Suprapubic skin (tissue), 4 donors: ENCODE measurements at regions not wholly inside any gene's neighbourhood (a gene's known extent, or its start where the extent isn't known, plus 50 kb on each side); places are given as distances from the start of the nearest gene placed in this dataset.

ENCODE experiments used
- DNase-seq, 2 donors: peaks; one replicate each; pipeline ENCODE4 v3.0.0-alpha.2; 2019; ENCODE audit warnings: low spot score in 2 of 2
- H3K27ac ChIP-seq: fragments of 200-600 bp; sonication (generic); one replicate; pipeline ENCODE4 v1.5.1; 2019
- H3K27me3 ChIP-seq: fragments of 200-600 bp; sonication (generic); one replicate; pipeline ENCODE4 v1.5.1; 2019
- H3K36me3 ChIP-seq: fragments of 200-600 bp; sonication (generic); one replicate; pipeline ENCODE4 v1.5.1; 2019
- H3K4me1 ChIP-seq: fragments of 200-600 bp; sonication (generic); one replicate; pipeline ENCODE4 v1.5.1; 2019
- H3K4me3 ChIP-seq: fragments of 200-600 bp; sonication (generic); one replicate; pipeline ENCODE4 v1.5.1; 2019; ENCODE audit warnings: mild to moderate bottlenecking
- H3K9me3 ChIP-seq: fragments of 200-600 bp; sonication (generic); one replicate; pipeline ENCODE4 v1.5.1; 2019
- CTCF ChIP-seq, 2 donors: fragments of 200-600 bp in 1 of 2; fragments of 450-650 bp in 1 of 2; sonication (generic) in 1 of 2; IDR thresholded peaks; one replicate each; pipeline ENCODE4 v1.5.1; 2016 to 2019; ENCODE audit warnings: antibody characterized with exemption in 2 of 2, mild to moderate bottlenecking in 1 of 2, moderate library complexity in 1 of 2
- EP300 ChIP-seq: sonication (generic); formaldehyde crosslinking; IDR thresholded peaks from one replicate; pipeline ENCODE4 v1.6.1; 2017; ENCODE audit warnings: antibody characterized with exemption
- POLR2A ChIP-seq, 2 donors: fragments of 450-650 bp; IDR thresholded peaks; one replicate each; pipeline ENCODE4 v1.6.1; 2017; ENCODE audit warnings: antibody characterized with exemption in 2 of 2, mild to moderate bottlenecking in 2 of 2, moderate library complexity in 2 of 2
- POLR2AphosphoS5 ChIP-seq, 3 donors: sonication (generic); formaldehyde crosslinking; IDR thresholded peaks; one replicate each; pipeline ENCODE4 v1.6.1; 2017; ENCODE audit warnings: antibody characterized with exemption in 3 of 3
- WGBS: methylation state at CpG from one replicate; pipeline ENCODE4 v1.1.5; 2018; 5-methylcytosine and 5-hydroxymethylcytosine counted together

- peaks cover 6% of the 10 kb centered on the region for H3K4me1 ChIP-seq
- peak overlapping the region; percentile 47 for H3K4me3 ChIP-seq
- H3K36me3 ChIP-seq, result no peaks in the 10 kb centered on the region
- H3K27me3 ChIP-seq, result no peaks in the 10 kb centered on the region
- no peak for DNase-seq
- no peak overlapping the region for H3K27ac ChIP-seq
- TF ChIP-seq POLR2AphosphoS5 (IDR thresholded peaks at IDR 0.05) (no peak), CTCF (IDR thresholded peaks at IDR 0.05) (no peak)
- no peaks in the 10 kb centered on the region for H3K9me3 ChIP-seq
- 41% methylated on average over 23 of the region's 26 CpGs for WGBS
These were observed 276.1 kb downstream of the BCOR start for GRCh38 chrX:39821709-39822095.

- no peak for TF ChIP-seq CTCF (IDR thresholded peaks at IDR 0.05)
- 74% methylated on average over 15 of the region's 15 CpGs for WGBS
- Histone ChIP-seq H3K27ac (no peak overlapping the region), H3K4me1 (peaks cover 6% of the 10 kb centered on the region), H3K9me3 (no peaks in the 10 kb centered on the region), H3K4me3 (no peak overlapping the region), H3K27me3 (no peaks in the 10 kb centered on the region), H3K36me3 (no peaks in the 10 kb centered on the region)
- DNase-seq, result no peak
These were observed 275.5 kb downstream of the BCOR start for GRCh38 chrX:39822133-39822748.

- Histone ChIP-seq H3K4me3 (no peak overlapping the region), H3K9me3 (no peaks in the 10 kb centered on the region), H3K27ac (no peak overlapping the region), H3K27me3 (no peaks in the 10 kb centered on the region), H3K36me3 (no peaks in the 10 kb centered on the region), H3K4me1 (peaks cover 6% of the 10 kb centered on the region)
- 89% methylated on average over 1 of the region's 1 CpG for WGBS
- TF ChIP-seq CTCF (IDR thresholded peaks at IDR 0.05), result no peak
- no peak for TF ChIP-seq POLR2AphosphoS5 (IDR thresholded peaks at IDR 0.05)
- TF ChIP-seq POLR2A (IDR thresholded peaks at IDR 0.05), result no peak
- no peak for TF ChIP-seq EP300
- no peak for DNase-seq
These were observed 274.3 kb downstream of the BCOR start for GRCh38 chrX:39823424-39823823.

- no peak overlapping the region for H3K27ac ChIP-seq
- no peaks in the 10 kb centered on the region for H3K36me3 ChIP-seq
- no peaks in the 10 kb centered on the region for H3K9me3 ChIP-seq
- H3K4me3 ChIP-seq, result no peak overlapping the region
- H3K4me1 ChIP-seq, result peaks cover 6% of the 10 kb centered on the region
- no peaks in the 10 kb centered on the region for H3K27me3 ChIP-seq
- no peak for DNase-seq
- WGBS, result 61% methylated on average over 2 of the region's 2 CpGs
- no peak for TF ChIP-seq POLR2AphosphoS5 (IDR thresholded peaks at IDR 0.05)
- TF ChIP-seq CTCF (IDR thresholded peaks at IDR 0.05), result no peak
- no peak for TF ChIP-seq EP300
- TF ChIP-seq POLR2A (IDR thresholded peaks at IDR 0.05), result no peak
These were observed 273.9 kb downstream of the BCOR start for GRCh38 chrX:39823854-39824253.

GRCh38 chrX:39826813-39827543, 270.8 kb downstream of the BCOR start:
- 78% methylated on average over 14 of the region's 14 CpGs for WGBS
- TF ChIP-seq EP300 (no peak), CTCF (IDR thresholded peaks at IDR 0.05) (no peak), POLR2A (IDR thresholded peaks at IDR 0.05) (no peak), POLR2AphosphoS5 (IDR thresholded peaks at IDR 0.05) (no peak)
- DNase-seq, result no peak

More at GRCh38 chrX:39826813-39827543, 270.8 kb downstream of the BCOR start:
- Histone ChIP-seq H3K4me3 (no peak overlapping the region), H3K36me3 (no peaks in the 10 kb centered on the region), H3K27me3 (no peaks in the 10 kb centered on the region), H3K9me3 (no peaks in the 10 kb centered on the region), H3K4me1 (no peaks in the 10 kb centered on the region), H3K27ac (no peak overlapping the region)
